ENCODE measurements at regions not wholly inside any gene's neighbourhood (a gene's known extent, or its start where the extent isn't known, plus 50 kb on each side); places are given as distances from the start of the nearest gene placed in this dataset.
"Not testable (repeated sequence)": the region's sequence is repeated elsewhere in the genome, so short reads cannot be mapped to it uniquely, and the experiment has no call there.

GRCh38 chr3:194939949-194940770 lies 254.5 kb downstream of the FAM43A start:
- no peak overlapping the region for H3K4me3 ChIP-seq (ENCODE audit: low read depth, low read length)

GRCh38 chr3:194941360-194941955 lies 255.8 kb downstream of the FAM43A start:
- no peak overlapping the region for H3K4me3 ChIP-seq (ENCODE audit: low read depth, low read length)

- H3K4me3 ChIP-seq (ENCODE audit: low read depth, low read length), result no peak overlapping the region
These were observed 256.4 kb downstream of the FAM43A start for GRCh38 chr3:194941956-194942511.

- H3K4me3 ChIP-seq (ENCODE audit: low read depth, low read length), result no peak overlapping the region
These were observed 258.8 kb downstream of the FAM43A start for GRCh38 chr3:194944526-194944925.

- H3K4me3 ChIP-seq (ENCODE audit: low read depth, low read length), result no peak overlapping the region
These were observed 259.8 kb downstream of the FAM43A start for GRCh38 chr3:194945508-194945907.

GRCh38 chr3:194946091-194946490 lies 260.4 kb downstream of the FAM43A start:
- no peak overlapping the region for H3K4me3 ChIP-seq (ENCODE audit: low read depth, low read length)

- no peak overlapping the region for H3K4me3 ChIP-seq (ENCODE audit: low read depth, low read length)
These were observed 263.9 kb downstream of the FAM43A start for GRCh38 chr3:194949592-194949991.

GRCh38 chr3:194950906-194951628 lies 265.4 kb downstream of the FAM43A start:
- H3K4me3 ChIP-seq (ENCODE audit: low read depth, low read length), result no peak overlapping the region

- H3K4me3 ChIP-seq (ENCODE audit: low read depth, low read length), result not testable (repeated sequence)
These were observed 265.9 kb downstream of the FAM43A start for GRCh38 chr3:194951629-194951920.

- H3K4me3 ChIP-seq (ENCODE audit: low read depth, low read length), result no peak overlapping the region
These were observed 266.4 kb downstream of the FAM43A start for GRCh38 chr3:194951931-194952582.

- H3K4me3 ChIP-seq (ENCODE audit: low read depth, low read length), result no peak overlapping the region
These were observed 267.2 kb downstream of the FAM43A start for GRCh38 chr3:194952841-194953241.

GRCh38 chr3:194953291-194953690 lies 267.6 kb downstream of the FAM43A start:
- H3K4me3 ChIP-seq (ENCODE audit: low read depth, low read length), result no peak overlapping the region

GRCh38 chr3:194955546-194955945 lies 269.9 kb downstream of the FAM43A start:
- no peak overlapping the region for H3K4me3 ChIP-seq (ENCODE audit: low read depth, low read length)

GRCh38 chr3:194955979-194956696 lies 270.5 kb downstream of the FAM43A start:
- H3K4me3 ChIP-seq (ENCODE audit: low read depth, low read length), result no peak overlapping the region

GRCh38 chr3:194956697-194957396 lies 271.2 kb downstream of the FAM43A start:
- H3K4me3 ChIP-seq (ENCODE audit: low read depth, low read length), result no peak overlapping the region

- H3K4me3 ChIP-seq (ENCODE audit: low read depth, low read length), result no peak overlapping the region
These were observed 272.1 kb downstream of the FAM43A start for GRCh38 chr3:194957743-194958240.

GRCh38 chr3:194959217-194959616 lies 273.5 kb downstream of the FAM43A start:
- H3K4me3 ChIP-seq (ENCODE audit: low read depth, low read length), result no peak overlapping the region

- not testable (repeated sequence) for H3K4me3 ChIP-seq (ENCODE audit: low read depth, low read length)
These were observed 274.0 kb downstream of the FAM43A start for GRCh38 chr3:194959666-194960065.

GRCh38 chr3:194960446-194961032 lies 274.9 kb downstream of the FAM43A start:
- H3K4me3 ChIP-seq (ENCODE audit: low read depth, low read length), result no peak overlapping the region

Data from iPS-11a (cell line).